Smooth muscle cell (in vitro differentiated cells): ENCODE measurements at regions not wholly inside any gene's neighbourhood (a gene's known extent, or its start where the extent isn't known, plus 50 kb on each side); places are given as distances from the start of the nearest gene placed in this dataset.

Experiments used
- DNase-seq: peaks from one replicate; lab custom pipeline; 2025; ENCODE audit not compliant: unreplicated experiment; lab: John Stamatoyannopoulos, UW
- H2AFZ ChIP-seq: fragments of 200-600 bp; sonication (generic); 2 replicates; pipeline ENCODE4 v1.6.0; 2016; ENCODE audit warnings: antibody characterized with exemption, low read depth, mild to moderate bottlenecking
- H3F3A ChIP-seq: fragments of 200-600 bp; sonication (generic); 2 replicates; pipeline ENCODE4 v1.6.0; 2017; ENCODE audit warnings: antibody characterized with exemption, low read depth
- H3K27ac ChIP-seq: fragments of 200-600 bp; sonication (generic); 2 replicates; pipeline ENCODE4 v1.5.1; 2016; ENCODE audit warnings: low read depth, mild to moderate bottlenecking
- H3K27me3 ChIP-seq: fragments of 200-600 bp; sonication (generic); 2 replicates; pipeline ENCODE4 v1.6.1; 2016; ENCODE audit warnings: low read depth, mild to moderate bottlenecking
- H3K36me3 ChIP-seq: fragments of 200-600 bp; sonication (generic); 2 replicates; pipeline ENCODE4 v1.5.1; 2016; ENCODE audit warnings: low read depth
- H3K4me1 ChIP-seq: fragments of 200-600 bp; sonication (generic); 2 replicates; pipeline ENCODE4 v1.5.1; 2016; ENCODE audit warnings: low read depth
- H3K4me2 ChIP-seq: fragments of 200-600 bp; sonication (generic); 2 replicates; pipeline ENCODE4 v1.6.0; 2016; ENCODE audit warnings: mild to moderate bottlenecking
- H3K4me3 ChIP-seq: fragments of 200-600 bp; sonication (generic); 2 replicates; pipeline ENCODE4 v1.5.1; 2016; ENCODE audit warnings: mild to moderate bottlenecking
- H3K79me2 ChIP-seq: fragments of 200-600 bp; sonication (generic); 2 replicates; pipeline ENCODE4 v1.6.0; 2016; ENCODE audit warnings: low read depth, mild to moderate bottlenecking
- H3K9ac ChIP-seq: fragments of 200-600 bp; sonication (generic); 2 replicates; pipeline ENCODE4 v1.6.0; 2016; ENCODE audit warnings: low read depth
- H3K9me3 ChIP-seq: fragments of 200-600 bp; sonication (generic); replicated peaks from 2 replicates; pipeline ENCODE4 v1.5.1; 2016; ENCODE audit warnings: low read depth
- H4K20me1 ChIP-seq: fragments of 200-600 bp; sonication (generic); 2 replicates; pipeline ENCODE4 v1.6.0; 2016; ENCODE audit warnings: low read depth
- CTCF ChIP-seq: fragments of 200-600 bp; sonication (generic); IDR thresholded peaks from 2 replicates; pipeline ENCODE4 v1.5.1; 2017; ENCODE audit warnings: borderline replicate concordance, mild to moderate bottlenecking, antibody characterized with exemption; ENCODE audit not compliant: insufficient read depth, poor library complexity, severe bottlenecking
- WGBS: methylation state at CpG from one replicate; pipeline ENCODE4 v1.1.7; 2016; ENCODE audit warnings: low lambda C conversion rate; 5-methylcytosine and 5-hydroxymethylcytosine counted together

- Histone ChIP-seq H3K4me2 (no peak overlapping the region), H3K27ac (no peak overlapping the region), H3K79me2 (no peaks in the 10 kb centered on the region), H3K4me3 (no peak overlapping the region), H3K9ac (no peak overlapping the region), H3F3A (no peaks in the 10 kb centered on the region), H3K27me3 (no peaks in the 10 kb centered on the region), H3K9me3 (no peaks in the 10 kb centered on the region), H4K20me1 (no peaks in the 10 kb centered on the region), H3K36me3 (no peaks in the 10 kb centered on the region), H2AFZ (no peak overlapping the region), H3K4me1 (no peaks in the 10 kb centered on the region)
- TF ChIP-seq CTCF, result no peak
- DNase-seq, result no peak
- 82% methylated on average over 9 of the region's 9 CpGs for WGBS
These were observed 263.6 kb downstream of the RNF144A start for GRCh38 chr2:7180638-7181370.

- Histone ChIP-seq H3K4me3 (no peak overlapping the region), H2AFZ (no peak overlapping the region), H3K27ac (no peak overlapping the region), H3K79me2 (no peaks in the 10 kb centered on the region), H4K20me1 (no peaks in the 10 kb centered on the region), H3K4me1 (no peaks in the 10 kb centered on the region), H3K36me3 (no peaks in the 10 kb centered on the region), H3K27me3 (no peaks in the 10 kb centered on the region), H3K9ac (no peak overlapping the region), H3F3A (no peaks in the 10 kb centered on the region), H3K4me2 (no peak overlapping the region), H3K9me3 (no peaks in the 10 kb centered on the region)
- no peak for DNase-seq
- WGBS, result 99% methylated on average over 3 of the region's 3 CpGs
- TF ChIP-seq CTCF, result no peak
These were observed 265.3 kb downstream of the RNF144A start for GRCh38 chr2:7182525-7182924.

GRCh38 chr2:7189106-7189505 lies 271.9 kb downstream of the RNF144A start:
- Histone ChIP-seq H3K27ac (no peak overlapping the region), H3K9ac (no peak overlapping the region), H3K4me3 (no peak overlapping the region), H3K36me3 (no peaks in the 10 kb centered on the region), H3F3A (no peaks in the 10 kb centered on the region), H4K20me1 (no peaks in the 10 kb centered on the region), H3K4me1 (peaks cover 15% of the 10 kb centered on the region), H3K4me2 (no peak overlapping the region), H3K79me2 (no peaks in the 10 kb centered on the region), H2AFZ (no peak overlapping the region), H3K9me3 (no peaks in the 10 kb centered on the region), H3K27me3 (no peaks in the 10 kb centered on the region)
- no peak for TF ChIP-seq CTCF
- DNase-seq, result no peak
- 69% methylated on average over 8 of the region's 8 CpGs for WGBS
